ENCODE measurements at regions not wholly inside any gene's neighbourhood (a gene's known extent, or its start where the extent isn't known, plus 50 kb on each side); places are given as distances from the start of the nearest gene placed in this dataset.
A peak's percentile ranks its signal among the peaks of the same experiment; 100 is the strongest.

- Histone ChIP-seq H3K4me3 (no peak overlapping the region), H3K27me3 (no peaks in the 10 kb centered on the region), H3K36me3 (no peaks in the 10 kb centered on the region), H3K27ac (no peak overlapping the region), H3K4me1 (no peaks in the 10 kb centered on the region), H3K9me3 (no peaks in the 10 kb centered on the region)
- no peak for DNase-seq
- no peak for TF ChIP-seq EP300 (IDR thresholded peaks at IDR 0.05; ENCODE audit: low read depth)
- TF ChIP-seq POLR2AphosphoS5 (IDR thresholded peaks at IDR 0.05), result no peak
- no peak for TF ChIP-seq POLR2A (IDR thresholded peaks at IDR 0.05)
- TF ChIP-seq CTCF (IDR thresholded peaks at IDR 0.05), result no peak
- WGBS, 2 donors (ENCODE audit: low coverage in 1 of 2), result 56% methylated on average over 3 of the region's 3 CpGs
- intact Hi-C loops (cut with DNase I; ENCODE audit: low total_unique reads) (no loop called here), in situ Hi-C loops (cut with MboI; ENCODE audit: low pct_ligation_motif_present in 1 of 4, low pct_unique_long_range_greater_than_20kb in 1 of 4, low sequenced_read_pairs in 3 of 4) (no loop called here)
Observed at GRCh38 chr6:22732176-22732970, 163.0 kb downstream of the HDGFL1 start.

- in situ Hi-C loops (cut with MboI; ENCODE audit: low pct_ligation_motif_present in 1 of 4, low pct_unique_long_range_greater_than_20kb in 1 of 4, low sequenced_read_pairs in 3 of 4) (no loop called here), intact Hi-C loops (cut with DNase I; ENCODE audit: low total_unique reads) (no loop called here)
- Histone ChIP-seq H3K27ac (peak overlapping the region in 3 of 4 donors; percentile 28 to 65 (median 55)), H3K4me1 (no peaks in the 10 kb centered on the region), H3K27me3 (no peaks in the 10 kb centered on the region), H3K4me3 (no peak overlapping the region), H3K9me3 (no peaks in the 10 kb centered on the region), H3K36me3 (no peaks in the 10 kb centered on the region)
- WGBS, 2 donors (ENCODE audit: low coverage in 1 of 2), result 80 to 100% methylated on average over 1 to 3 of the region's 3 CpGs
- no peak for DNase-seq
- no peak for TF ChIP-seq POLR2A (IDR thresholded peaks at IDR 0.05)
- no peak for TF ChIP-seq EP300 (IDR thresholded peaks at IDR 0.05; ENCODE audit: low read depth)
- TF ChIP-seq CTCF (IDR thresholded peaks at IDR 0.05), result no peak
- no peak for TF ChIP-seq POLR2AphosphoS5 (IDR thresholded peaks at IDR 0.05)
Observed at GRCh38 chr6:22736740-22737139, 167.4 kb downstream of the HDGFL1 start.

GRCh38 chr6:22737331-22737730 is 168.0 kb downstream of the HDGFL1 start:
- intact Hi-C loops (cut with DNase I; ENCODE audit: low total_unique reads), result no loop called here
- no peak overlapping the region for H3K4me3 ChIP-seq
- 33 to 41% methylated on average over 2 to 5 of the region's 5 CpGs for WGBS, 2 donors (ENCODE audit: low coverage in 1 of 2)
- H3K9me3 ChIP-seq, result no peaks in the 10 kb centered on the region
- DNase-seq, result peak; percentile 13
- H3K4me1 ChIP-seq, result no peaks in the 10 kb centered on the region
- H3K36me3 ChIP-seq, result no peaks in the 10 kb centered on the region
- peak overlapping the region in 3 of 4 donors; percentile 28 to 65 (median 55) for H3K27ac ChIP-seq
- in situ Hi-C loops (cut with MboI; ENCODE audit: low pct_ligation_motif_present in 1 of 4, low pct_unique_long_range_greater_than_20kb in 1 of 4, low sequenced_read_pairs in 3 of 4), result no loop called here
- H3K27me3 ChIP-seq, result no peaks in the 10 kb centered on the region
- TF ChIP-seq POLR2AphosphoS5 (IDR thresholded peaks at IDR 0.05), result peak in 1 of 3 donors; percentile 19
- TF ChIP-seq POLR2A (IDR thresholded peaks at IDR 0.05), result no peak
- TF ChIP-seq CTCF (IDR thresholded peaks at IDR 0.05), result peak; percentile 31 to 47 (median 42)
- no peak for TF ChIP-seq EP300 (IDR thresholded peaks at IDR 0.05; ENCODE audit: low read depth)

- no peak overlapping the region for H3K27ac ChIP-seq
- H3K36me3 ChIP-seq, result no peaks in the 10 kb centered on the region
- no peak for TF ChIP-seq CTCF (IDR thresholded peaks at IDR 0.05)
- TF ChIP-seq EP300 (IDR thresholded peaks at IDR 0.05; ENCODE audit: low read depth), result no peak
- no peak for TF ChIP-seq POLR2A (IDR thresholded peaks at IDR 0.05)
- TF ChIP-seq POLR2AphosphoS5 (IDR thresholded peaks at IDR 0.05), result no peak
- no peaks in the 10 kb centered on the region for H3K4me1 ChIP-seq
- DNase-seq, result no peak
- in situ Hi-C loops (cut with MboI; ENCODE audit: low pct_ligation_motif_present in 1 of 4, low pct_unique_long_range_greater_than_20kb in 1 of 4, low sequenced_read_pairs in 3 of 4) (no loop called here), intact Hi-C loops (cut with DNase I; ENCODE audit: low total_unique reads) (no loop called here)
- H3K9me3 ChIP-seq, result no peaks in the 10 kb centered on the region
- H3K27me3 ChIP-seq, result no peaks in the 10 kb centered on the region
- no peak overlapping the region for H3K4me3 ChIP-seq
- 89 to 90% methylated on average over 6 of the region's 6 CpGs for WGBS, 2 donors (ENCODE audit: low coverage in 1 of 2)
Observed at GRCh38 chr6:22738194-22738593, 168.8 kb downstream of the HDGFL1 start.

All from transverse colon (tissue), 4 donors.